Glomerular endothelial cell (primary cell): ENCODE measurements at regions not wholly inside any gene's neighbourhood (a gene's known extent, or its start where the extent isn't known, plus 50 kb on each side); places are given as distances from the start of the nearest gene placed in this dataset.

Experiments
- DNase-seq: peaks from one replicate; pipeline ENCODE4 v3.0.0-alpha.2; 2011; ENCODE audit warnings: low read depth, low spot score; ENCODE audit errors: extremely low read depth

DNA sequence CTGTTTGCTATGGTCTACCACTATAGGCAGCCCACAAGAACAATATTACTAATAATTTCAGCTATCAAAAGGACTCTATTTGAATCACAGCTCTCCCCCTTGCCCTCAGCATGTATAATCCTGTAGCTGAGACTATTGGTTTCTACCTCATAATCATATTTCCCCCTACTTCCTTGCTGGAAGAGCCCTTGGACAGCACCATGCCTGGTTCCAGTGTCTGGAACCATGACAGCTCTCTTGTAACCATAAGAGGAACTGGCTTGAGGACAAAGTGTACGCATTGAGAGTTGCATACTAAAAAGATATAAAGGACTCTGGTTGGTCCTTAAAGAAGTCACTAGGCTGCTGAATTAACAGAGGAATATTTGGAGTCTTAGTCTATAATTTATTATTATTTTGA lies 110.7 kb upstream of the ZRANB2 start:
- DNase-seq = no peak

DNA sequence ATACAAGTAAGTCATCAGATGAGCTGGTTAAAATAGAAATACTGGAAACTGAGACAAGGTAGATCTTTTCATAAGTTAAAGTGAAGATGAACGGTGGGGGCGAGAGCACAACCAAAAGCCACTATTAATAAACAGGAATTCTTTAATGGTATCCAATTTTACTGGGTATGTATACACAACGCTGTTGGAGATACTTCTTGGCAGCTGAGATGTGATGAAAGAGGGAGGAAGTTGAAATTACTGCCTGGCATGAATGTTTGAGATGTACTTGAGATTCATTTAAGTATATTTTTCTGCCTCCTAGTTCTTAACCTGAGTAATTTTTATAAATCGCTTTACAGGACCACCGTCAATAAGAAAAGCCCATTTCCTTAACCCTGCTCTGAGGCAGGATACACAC lies 110.0 kb upstream of the ZRANB2 start:
- DNase-seq = no peak

DNA sequence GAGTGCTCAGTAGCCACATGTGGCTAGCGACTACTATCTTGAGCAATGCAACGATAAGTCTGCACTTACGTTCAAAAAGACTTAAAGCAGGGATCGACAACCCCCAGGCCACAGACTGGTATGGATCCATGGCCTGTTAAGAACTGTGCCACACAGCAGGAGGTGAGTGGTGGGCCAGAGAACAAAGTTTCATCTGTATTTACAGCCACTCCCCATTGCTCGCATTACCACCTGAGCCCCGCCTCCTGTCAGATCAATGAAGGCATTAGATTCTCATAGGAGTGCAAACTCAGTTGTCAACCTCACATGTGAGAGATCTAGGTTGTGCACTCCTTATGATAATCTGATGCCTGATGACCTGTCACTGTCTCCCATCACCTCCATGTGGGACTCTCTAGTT lies 103.6 kb upstream of the ZRANB2 start:
- DNase-seq = no peak

DNA sequence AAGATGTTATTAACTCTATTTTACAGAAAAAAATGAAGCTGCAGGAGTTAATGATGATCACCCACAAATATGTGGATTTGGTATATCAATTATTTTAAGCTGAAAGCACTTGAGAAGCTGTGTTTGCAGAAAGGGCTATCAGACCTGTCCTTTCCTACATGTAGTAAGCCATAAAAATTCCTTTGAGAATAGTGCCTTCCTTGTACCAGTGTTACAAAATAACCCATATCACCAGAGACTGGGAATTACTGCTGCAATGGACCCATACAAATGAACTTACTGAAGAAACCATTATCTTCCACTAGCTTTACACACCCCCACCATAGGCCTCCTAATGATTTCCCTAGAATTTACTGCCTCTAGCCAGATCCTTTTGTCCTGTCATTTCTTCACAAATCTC lies 99.2 kb upstream of the ZRANB2 start:
- no peak for DNase-seq

DNA sequence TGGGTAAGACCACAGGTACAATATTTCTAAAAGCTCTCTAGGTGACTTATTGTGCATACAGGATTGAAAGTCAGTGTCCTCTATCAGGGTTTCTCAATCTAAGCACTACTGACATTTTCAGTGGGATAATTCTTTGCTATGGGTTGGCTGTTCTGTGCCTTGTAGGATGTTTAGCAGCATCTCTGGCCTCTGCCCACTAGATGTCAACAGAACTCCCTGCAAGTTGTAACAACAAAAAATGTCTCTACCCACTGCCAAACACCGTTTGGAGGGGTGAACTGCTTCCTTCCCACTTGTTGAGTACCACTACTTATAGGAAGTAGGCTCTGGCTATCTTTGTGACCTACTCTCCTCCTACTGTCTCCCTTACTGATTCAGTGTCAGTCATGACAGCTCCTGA lies 90.1 kb upstream of the ZRANB2 start:
- DNase-seq = no peak

DNA sequence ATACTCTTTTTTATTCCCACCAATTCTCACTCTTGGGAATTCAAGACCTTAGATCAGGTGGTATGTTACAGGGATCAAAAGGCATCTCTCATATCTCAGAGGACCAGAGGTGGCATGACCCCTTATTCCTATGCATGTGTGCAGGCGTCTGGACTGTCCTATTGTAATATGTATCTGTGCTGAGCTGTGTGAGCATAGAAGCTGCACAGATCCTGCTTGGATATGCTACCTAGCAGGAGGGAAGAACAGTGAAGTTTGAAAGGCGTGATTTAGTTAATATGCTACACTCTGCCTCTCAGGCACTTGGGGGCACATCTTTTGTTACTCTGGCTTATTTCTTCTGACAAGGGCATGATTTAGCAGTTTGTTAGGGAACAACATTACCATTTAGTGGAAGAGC lies 86.7 kb upstream of the ZRANB2 start:
- DNase-seq = no peak

DNA sequence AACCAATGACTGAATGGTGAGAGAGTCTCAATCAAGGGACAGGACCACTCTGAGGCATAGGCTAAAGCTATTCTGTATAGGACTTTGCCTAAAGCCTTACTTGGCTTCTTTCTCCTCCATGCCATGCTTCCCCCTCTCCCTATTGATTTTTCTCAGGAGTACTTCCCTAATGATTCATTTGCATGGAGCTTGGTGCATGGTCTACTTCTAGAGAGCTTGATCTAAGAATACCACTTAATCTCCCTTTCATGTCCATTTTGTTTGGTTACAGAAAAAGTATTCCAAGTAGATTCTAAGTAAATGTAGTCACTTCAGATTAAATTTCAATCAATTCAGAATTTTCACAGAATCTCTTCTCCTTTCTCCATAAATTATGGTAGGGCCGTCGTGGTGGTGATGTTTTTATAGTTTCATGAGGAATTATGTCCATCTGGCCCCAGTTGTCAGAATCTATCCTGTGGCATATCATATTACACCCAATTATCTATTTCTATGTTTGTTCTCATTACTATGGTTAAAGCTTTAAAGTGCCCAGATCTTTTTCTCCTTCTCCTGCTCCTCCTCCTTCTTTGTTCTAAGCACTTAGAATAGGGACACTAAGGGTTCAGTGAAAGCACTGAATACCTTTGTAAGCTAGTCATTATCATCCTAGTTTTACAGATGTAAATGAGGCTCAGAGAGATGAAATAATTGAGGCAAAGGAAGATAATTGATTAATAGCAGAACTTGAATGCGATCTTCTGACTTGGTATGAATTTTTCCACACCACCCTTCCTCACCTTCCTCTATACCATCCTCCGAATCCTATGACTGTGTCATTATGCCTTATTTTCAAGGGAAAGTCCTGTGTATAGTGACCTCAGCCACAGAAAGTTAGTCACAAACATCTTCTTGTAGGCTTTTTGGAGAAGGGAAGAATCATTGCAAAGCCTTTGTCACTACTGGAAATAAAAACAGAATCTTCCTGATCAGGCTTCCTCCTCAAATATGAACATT lies 85.6 kb upstream of the ZRANB2 start:
- DNase-seq = no peak

DNA sequence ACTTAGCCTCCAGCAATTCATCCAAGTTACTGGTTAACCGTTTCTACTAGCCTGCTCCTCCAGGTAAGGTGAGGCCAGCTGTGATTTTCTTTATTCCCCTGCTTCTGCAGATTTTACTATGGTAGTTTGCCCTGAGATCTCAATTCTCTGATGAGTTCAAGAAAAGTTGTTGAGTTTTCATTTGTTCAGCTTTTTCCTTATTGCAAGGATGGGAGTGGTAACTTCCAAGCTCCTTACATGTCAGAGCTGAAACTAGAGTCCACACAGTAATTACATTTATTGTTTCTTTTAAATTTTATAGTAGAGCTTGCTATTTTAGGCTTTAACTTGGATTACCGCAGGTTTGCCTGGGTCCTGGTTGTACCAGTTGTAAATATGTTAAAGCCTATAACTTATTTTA lies 76.9 kb upstream of the ZRANB2 start:
- no peak for DNase-seq

DNA sequence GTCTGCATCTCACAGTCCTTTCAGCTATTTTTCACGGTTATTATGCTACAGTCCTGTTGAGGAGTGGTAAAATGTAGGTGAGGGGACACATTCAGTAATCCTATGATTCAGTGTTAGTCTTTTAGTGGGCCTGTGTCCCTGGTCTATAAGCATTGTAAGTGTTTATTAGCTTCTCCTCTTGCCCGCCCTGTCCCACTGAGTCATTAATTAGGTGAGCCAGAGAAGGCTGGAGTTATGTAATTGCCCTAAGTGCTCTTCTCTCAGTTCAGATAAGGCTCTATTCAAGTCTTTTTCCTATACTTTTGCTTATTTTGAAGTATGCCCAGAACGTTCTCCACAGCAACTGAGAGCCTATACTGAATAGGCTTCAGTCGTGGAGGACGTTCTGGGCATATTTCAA lies 76.3 kb upstream of the ZRANB2 start:
- no peak for DNase-seq

DNA sequence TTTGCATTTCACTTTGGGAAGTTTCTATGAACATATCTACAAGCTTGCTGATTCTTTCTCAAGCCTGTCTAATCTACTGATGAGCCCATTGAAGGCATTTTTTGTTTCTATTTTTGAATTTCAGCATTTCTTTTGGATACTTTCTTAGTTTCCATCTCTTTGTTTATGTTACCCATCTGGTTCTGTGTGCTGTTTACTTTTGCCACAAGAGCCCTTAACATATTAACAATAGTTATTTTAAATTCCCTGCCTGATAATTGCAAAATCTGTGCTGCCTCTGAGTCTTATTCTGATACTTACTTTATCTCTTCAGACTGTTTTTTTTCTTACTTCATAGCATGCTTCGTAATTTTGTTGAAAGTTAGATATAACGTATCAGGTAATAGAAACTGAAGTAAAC lies 75.8 kb upstream of the ZRANB2 start:
- no peak for DNase-seq

DNA sequence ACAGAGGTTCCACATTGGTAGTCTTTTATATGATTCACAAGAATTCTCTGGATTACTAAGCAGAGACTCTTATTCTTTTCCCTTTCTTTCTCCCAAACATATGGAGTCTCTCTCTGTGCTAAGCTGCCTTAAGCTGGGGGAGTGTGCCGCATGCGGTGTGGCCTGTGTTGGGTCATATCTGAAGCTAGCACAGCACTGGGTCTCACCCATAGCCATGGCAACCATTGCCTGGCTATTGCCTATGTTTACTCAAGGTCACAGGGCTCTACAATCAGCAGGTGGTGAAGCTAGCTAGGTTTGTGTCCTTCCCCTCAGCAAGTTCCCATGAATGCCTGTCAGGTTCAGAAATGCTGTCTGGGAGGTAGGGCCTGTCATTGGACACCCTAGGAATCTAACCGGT lies 73.6 kb upstream of the ZRANB2 start:
- DNase-seq = no peak

DNA sequence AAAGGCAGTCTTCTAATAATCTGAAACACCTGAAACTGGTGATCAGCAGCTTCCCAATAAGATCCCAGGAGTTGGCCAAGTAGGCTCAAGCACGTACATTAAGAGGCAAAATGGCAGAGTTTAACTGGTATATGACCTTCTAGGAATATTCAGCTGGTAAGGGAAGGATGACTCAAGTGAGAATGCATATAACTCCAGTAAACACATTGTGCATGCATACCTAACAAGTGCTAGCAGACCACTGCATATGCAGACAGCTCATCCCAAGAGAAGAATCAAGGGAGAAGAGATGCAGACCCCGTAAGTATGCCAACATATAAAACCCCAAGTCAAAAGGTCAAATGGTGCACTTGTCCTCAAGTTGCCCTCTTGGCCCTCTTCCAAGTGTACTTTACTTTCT lies 73.0 kb upstream of the ZRANB2 start:
- no peak for DNase-seq

DNA sequence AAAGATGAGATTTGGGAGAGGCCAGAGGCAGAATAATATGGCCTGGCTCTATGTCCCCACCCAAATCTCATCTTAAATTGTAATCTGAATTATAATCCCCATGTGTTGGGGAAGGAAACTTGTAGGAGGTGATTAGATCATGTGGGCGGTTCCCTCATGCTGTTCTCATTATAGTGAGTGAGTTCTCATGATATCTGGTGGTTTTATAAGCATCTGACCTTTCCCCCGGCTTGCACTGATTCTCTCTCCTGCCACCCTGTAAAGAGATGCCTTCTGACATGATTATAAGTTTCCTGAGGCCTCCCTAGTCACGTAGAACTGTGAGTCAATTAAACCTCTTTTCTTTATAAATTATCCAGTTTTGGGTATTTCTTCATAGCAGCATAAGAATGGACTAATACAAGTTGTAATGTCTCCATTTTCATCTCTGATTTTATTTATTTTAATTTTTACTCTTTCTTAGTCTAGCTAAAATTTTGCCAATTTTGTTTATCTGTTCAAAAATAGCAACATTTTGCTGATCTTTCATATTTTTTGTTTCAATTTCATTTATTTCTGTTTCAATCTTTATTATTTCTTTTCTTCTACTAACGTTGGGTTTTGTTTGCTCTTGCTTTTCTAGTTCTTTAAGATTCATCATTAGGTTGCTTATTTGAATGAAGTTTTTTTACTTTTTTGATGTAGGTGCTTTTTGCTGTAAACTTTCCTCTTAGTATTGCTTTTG lies 67.0 kb upstream of the ZRANB2 start:
- DNase-seq = no peak

DNA sequence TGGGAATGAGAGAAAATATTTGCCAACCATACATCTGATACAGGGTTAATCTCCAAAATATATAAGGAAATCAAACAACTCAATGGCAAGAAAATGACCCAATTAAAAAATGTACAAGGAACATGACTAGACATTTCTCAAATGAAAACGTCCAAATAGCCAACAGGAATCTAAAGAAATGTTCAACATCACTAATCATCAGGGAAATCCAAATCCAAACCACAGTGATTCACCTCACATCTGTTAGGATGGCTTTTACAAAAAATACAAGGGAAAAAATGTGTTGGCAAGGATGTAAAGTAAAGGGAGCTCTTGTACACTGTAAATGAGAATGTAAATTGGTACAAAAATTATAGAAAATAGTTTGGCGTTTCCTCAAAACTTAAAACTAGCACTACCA lies 54.7 kb upstream of the ZRANB2 start:
- DNase-seq = no peak
